SKM-1 treated with dmso at 0.1 percent for 144 hours (cell line): ENCODE measurements at regions not wholly inside any gene's neighbourhood (a gene's known extent, or its start where the extent isn't known, plus 50 kb on each side); places are given as distances from the start of the nearest gene placed in this dataset.

Source experiments
- DNase-seq: peaks from one replicate; lab custom pipeline; 2025; ENCODE audit not compliant: unreplicated experiment; lab: John Stamatoyannopoulos, UW

DNA sequence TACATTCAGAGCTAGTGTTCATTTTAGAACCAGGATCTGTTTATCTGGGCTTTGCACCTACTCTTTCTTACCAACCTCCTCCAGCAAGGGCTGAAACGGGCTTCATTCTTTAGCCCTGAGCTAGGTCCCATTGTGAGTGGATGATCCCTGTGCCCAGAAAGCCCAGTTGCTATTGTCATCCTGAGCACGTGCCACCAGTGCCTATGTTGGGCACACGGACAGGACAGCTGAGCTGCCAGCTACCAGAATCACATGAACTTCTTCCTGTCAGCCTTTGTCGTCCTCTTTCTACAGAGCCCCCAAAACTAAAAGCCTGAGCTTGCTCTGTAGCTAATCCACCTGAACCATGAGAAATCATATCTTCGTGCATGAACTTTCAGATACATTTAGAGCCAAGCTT, 74.4 kb upstream of the NTM start:
- no peak for DNase-seq

DNA sequence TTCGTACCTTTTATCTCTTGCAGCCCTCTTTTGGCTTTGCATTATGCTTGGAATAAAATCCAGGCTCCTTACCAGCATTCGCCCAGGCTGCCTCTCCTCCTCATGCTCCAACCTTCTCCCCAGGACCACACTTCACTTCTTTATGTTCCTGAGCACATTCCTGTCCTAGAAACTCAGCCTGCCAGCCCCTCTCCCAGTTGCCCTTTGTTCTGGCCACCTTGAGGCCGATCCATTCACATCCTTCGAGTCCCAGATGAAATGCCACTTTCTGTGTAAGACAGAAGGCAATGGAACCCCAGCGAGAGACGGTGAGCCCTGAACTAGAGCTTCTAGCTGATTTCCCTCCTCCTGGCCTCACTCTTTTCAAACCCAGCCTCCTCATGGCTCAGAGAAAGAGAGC, 73.0 kb upstream of the NTM start:
- DNase-seq = no peak

DNA sequence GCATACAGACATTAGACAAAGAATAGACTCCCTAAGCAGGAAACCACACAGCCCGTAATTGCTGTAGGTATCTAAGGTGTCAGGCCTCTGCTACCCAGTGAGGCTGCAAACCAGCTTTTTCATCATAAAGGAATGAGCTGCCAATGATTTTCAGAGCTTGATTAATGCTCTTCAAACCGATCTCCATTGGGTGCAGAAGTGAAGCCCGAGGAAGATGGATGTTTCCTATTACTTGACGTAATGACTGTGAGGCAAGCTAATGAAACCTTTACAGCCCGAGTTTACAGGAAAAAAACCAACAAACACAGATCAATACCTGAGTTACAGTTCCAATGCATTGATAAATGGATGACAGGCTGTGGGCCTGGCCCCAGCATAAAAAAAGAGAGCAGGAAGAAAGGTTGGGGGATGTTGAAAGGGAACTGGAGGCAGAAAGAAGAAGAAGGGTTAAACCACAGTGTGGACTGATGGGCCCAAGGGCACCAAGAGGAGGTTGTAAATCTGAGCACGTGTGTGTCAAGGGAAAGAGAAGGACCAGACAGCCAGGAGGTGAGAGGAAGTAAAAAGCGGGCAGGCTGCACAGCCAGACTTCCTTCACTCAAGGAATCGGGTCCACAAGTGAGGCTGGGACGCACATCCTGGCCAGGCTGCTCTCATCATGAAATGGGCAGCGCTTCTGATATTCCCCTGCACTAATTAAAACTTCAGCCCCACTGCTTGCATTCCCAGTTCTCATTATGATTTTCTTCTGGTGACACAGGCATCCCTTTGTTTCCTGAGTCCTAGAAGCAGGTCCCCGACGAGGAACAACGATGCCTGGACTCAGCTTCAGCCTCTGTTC, 70.6 kb upstream of the NTM start:
- no peak for DNase-seq

DNA sequence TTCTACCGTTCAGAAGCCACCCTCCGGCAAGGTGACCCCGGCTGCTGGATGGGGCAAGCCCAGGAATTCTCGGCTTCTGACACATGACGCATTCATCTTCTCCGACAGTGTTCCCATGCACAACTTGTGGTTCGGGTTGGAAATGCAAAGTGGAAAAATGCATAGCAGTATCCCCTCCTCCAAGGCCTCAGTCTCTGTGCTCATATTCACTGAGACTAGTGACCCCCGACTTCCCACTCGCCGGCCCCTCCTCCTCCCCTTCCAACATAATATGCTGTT, 70.0 kb upstream of the NTM start:
- no peak for DNase-seq

DNA sequence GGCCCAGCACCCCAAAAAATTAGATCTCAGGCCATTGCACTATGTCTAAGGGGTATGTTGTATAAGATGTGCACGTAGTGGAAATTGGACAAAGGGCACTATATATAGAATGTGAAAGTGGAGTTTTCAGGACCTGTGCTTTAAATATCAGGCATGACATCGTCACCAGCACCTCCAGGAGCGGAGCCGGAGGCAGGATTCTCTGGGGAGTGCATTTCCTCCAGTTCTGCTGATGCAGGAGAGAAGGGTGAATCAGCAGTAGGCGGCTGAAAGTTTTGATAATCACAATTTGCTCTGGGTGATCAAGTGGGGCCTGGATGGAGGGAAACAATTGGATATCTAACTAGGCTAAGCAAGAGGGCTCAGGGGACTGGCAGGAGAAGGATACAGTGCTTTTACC, 69.1 kb upstream of the NTM start:
- no peak for DNase-seq

DNA sequence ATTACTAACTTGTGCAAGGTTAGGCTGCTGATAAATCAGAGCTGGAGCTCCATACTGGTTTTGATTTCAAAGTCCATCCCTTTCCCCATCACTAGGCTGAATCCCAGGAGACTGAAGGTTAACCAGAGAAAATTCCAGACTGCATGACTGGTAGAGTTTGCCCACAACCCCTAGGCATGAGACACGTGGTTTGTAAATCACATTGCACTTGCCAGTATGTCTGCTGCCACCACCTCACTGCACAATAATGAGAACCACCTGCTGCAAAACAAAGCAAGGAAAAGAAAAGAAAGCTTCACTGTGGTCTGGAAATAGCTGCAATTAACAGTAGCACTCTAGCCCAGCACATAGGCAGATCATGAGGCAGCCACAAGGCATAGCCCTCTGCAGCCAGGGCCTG, 67.6 kb upstream of the NTM start:
- no peak for DNase-seq

DNA sequence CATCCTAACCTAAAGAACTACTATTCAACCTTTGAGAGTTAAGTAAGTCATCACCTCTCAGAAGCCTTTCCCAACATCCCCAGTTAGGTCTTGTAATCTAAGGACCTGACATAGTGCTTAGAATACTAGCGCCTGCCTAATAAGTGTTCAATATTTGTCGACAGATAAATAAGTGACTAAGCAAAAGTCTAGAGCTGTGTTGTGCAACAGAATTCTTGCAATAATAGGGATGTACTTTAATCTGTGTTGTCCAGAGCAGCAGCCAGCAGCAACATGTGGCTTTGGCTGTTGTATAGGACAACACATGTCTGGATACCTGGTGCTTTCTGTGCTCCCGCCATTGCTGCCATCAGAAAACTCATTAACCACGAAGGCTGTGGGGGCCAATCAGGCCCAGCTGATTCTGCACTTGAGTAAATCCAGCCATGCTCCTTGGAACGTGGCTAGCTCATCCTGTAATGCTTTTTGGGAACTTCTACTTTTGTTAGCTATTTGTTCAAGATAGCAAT, 66.8 kb upstream of the NTM start:
- no peak for DNase-seq

DNA sequence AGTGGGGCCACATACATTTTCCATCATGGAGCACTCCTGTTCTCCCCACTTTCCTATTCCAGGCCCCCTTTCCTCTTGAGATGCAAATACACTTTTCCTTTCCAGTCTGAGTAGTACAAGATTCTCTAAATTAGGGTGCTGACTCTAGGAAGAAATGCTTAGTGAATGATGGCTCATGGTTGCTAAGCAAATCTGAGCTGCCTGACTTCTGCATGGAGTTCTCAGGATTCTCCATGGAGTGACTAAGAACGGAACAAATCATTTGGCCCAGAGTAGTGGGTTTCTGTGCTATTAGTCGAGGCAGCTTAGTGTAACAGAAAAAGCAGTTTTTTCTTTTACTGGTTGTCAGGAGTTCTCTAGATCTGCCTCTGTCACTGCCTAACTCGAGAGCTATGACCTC, 65.4 kb upstream of the NTM start:
- no peak for DNase-seq

DNA sequence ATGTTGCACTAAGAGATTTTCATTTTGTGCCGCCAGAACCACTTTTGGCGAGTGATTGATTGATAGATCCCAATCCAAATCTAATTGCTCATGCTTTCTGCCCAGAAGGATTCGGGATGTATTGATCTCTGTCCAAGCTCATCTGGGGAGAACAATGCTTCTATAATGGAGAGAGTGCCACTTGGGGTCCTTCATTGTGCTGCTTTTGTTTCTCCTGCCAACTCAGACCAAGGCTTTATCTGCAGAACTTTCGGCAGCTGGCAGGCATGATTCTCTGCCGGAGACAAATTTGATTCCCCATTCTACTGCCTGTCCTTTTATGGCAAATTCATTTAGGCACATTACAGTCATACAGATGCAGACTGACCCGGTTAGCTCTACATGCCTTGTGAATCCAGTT, 62.9 kb upstream of the NTM start:
- no peak for DNase-seq

DNA sequence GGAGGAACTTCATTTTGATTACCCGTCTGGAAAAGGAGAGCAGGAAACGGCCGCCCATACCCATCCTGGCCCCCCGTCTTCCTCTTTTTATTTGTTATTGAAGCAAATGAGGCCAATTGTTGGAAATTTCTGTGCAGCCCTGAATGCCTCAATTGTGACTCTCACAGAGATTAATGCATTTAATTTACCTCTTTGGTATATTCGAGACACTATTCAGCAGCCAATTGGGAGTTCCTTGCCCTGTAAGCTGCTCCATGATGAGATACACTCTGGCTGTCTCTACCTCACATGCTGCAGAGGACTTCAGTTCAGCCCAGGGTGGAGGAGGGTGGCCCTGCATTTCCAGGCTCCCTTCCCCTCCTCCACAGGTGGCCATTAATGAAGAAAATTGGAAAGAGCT, 60.6 kb upstream of the NTM start:
- DNase-seq = no peak

DNA sequence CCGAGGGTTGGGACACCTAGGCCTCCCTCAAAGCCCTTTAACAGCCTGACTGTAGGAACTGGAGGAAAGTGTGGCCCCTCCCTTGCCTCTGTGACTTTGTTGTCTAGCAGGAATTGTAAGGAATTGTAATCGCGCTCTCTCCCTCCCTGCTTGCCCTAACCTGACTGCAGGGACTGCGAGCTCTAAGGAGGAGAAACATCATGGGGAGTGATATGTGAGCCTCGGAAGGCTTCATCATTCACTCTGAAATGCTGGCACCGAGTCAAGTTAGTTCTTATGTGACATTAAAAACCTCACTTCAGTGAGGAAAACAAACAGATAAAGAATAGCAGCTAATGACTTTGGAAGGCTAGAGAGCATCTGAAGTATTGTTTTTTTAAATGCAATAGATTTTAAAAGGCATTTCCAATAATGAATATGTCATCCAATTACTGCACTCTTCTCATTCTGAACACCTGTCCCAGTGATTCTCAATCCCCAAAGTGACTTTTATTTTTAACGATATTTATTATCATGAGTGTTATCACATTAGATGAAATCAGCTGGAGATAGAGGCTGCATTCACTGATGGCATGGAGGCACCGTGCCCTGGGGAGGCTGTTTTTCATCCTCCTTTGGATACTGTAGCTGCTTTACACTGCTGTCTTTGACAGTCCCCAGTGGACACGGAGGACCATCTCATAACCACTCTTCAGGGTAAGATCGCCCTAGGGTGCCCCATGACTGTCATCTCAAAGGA, 58.5 kb upstream of the NTM start:
- DNase-seq = no peak
